GM23338 (cell line): ENCODE measurements at regions not wholly inside any gene's neighbourhood (a gene's known extent, or its start where the extent isn't known, plus 50 kb on each side); places are given as distances from the start of the nearest gene placed in this dataset.
A peak's percentile ranks its signal among the peaks of the same experiment; 100 is the strongest.
"Not testable (repeated sequence)": the region's sequence is repeated elsewhere in the genome, so short reads cannot be mapped to it uniquely, and the experiment has no call there.

Source experiments
- ATAC-seq: fragments of 200-7000 bp; cut with Tn5 transposase; 3 replicates; pipeline ENCODE4 v1.9.1; 2020
- DNase-seq: peaks from one replicate; pipeline ENCODE4 v3.0.0-alpha.2; 2015; ENCODE audit warnings: low spot score
- H2AFZ ChIP-seq: fragments of 200-600 bp; sonication (generic); 2 replicates; pipeline ENCODE4 v1.8.0; 2016; ENCODE audit warnings: antibody characterized with exemption, mild to moderate bottlenecking, moderate library complexity
- H3F3A ChIP-seq: fragments of 200-600 bp; sonication (generic); replicated peaks from 2 replicates; pipeline ENCODE4 v1.8.0; 2017; ENCODE audit warnings: antibody characterized with exemption, mixed run types, low read depth
- H3K27ac ChIP-seq: fragments of 200-600 bp; sonication (generic); 2 replicates; pipeline ENCODE4 v1.6.1; 2016; ENCODE audit warnings: low read depth
- H3K27me3 ChIP-seq: fragments of 200-600 bp; sonication (generic); 2 replicates; pipeline ENCODE4 v1.8.0; 2016; ENCODE audit warnings: mild to moderate bottlenecking, mixed run types, moderate library complexity; ENCODE audit not compliant: insufficient read depth
- H3K36me3 ChIP-seq: fragments of 200-600 bp; sonication (generic); 2 replicates; pipeline ENCODE4 v1.8.0; 2016; ENCODE audit warnings: mild to moderate bottlenecking; ENCODE audit not compliant: insufficient read depth
- H3K4me1 ChIP-seq: fragments of 200-600 bp; sonication (generic); 2 replicates; pipeline ENCODE4 v1.8.0; 2016; ENCODE audit warnings: mild to moderate bottlenecking, moderate library complexity; ENCODE audit not compliant: insufficient read depth
- H3K4me2 ChIP-seq: fragments of 200-600 bp; sonication (generic); 2 replicates; pipeline ENCODE4 v1.7.1; 2017; ENCODE audit warnings: mixed run types
- H3K4me3 ChIP-seq: fragments of 200-600 bp; sonication (generic); 2 replicates; pipeline ENCODE4 v1.6.1; 2016; ENCODE audit warnings: mixed run types
- H3K79me2 ChIP-seq: fragments of 200-600 bp; sonication (generic); replicated peaks from 2 replicates; pipeline ENCODE4 v1.8.0; 2017; ENCODE audit warnings: mild to moderate bottlenecking; ENCODE audit not compliant: insufficient read depth
- H3K9me2 ChIP-seq: fragments of 200-600 bp; sonication (generic); 2 replicates; pipeline ENCODE4 v1.8.0; 2017; ENCODE audit not compliant: insufficient read depth
- H4K20me1 ChIP-seq: fragments of 200-600 bp; sonication (generic); replicated peaks from 2 replicates; pipeline ENCODE4 v1.8.0; 2017; ENCODE audit warnings: mild to moderate bottlenecking; ENCODE audit not compliant: insufficient read depth
- H3K27ac Mint-ChIP-seq: 2 replicates; pipeline ENCODE4 v1.8.0; 2020; ENCODE audit warnings: inconsistent platforms, mild to moderate bottlenecking, moderate library complexity, mixed read lengths
- H3K27me3 Mint-ChIP-seq: 3 replicates; pipeline ENCODE4 v1.8.0; 2022; ENCODE audit warnings: low read depth, mild to moderate bottlenecking, moderate library complexity, mixed read lengths, inconsistent platforms; ENCODE audit not compliant: insufficient read depth, poor library complexity
- H3K36me3 Mint-ChIP-seq: 3 replicates; pipeline ENCODE4 v1.8.0; 2021; ENCODE audit warnings: low read depth, mild to moderate bottlenecking, inconsistent platforms, moderate library complexity, mixed read lengths
- H3K4me1 Mint-ChIP-seq: 3 replicates; pipeline ENCODE4 v1.8.0; 2020; ENCODE audit warnings: mild to moderate bottlenecking, inconsistent platforms, mixed read lengths
- H3K4me3 Mint-ChIP-seq: 3 replicates; pipeline ENCODE4 v1.8.0; 2021; ENCODE audit warnings: moderate library complexity, mild to moderate bottlenecking, inconsistent platforms, mixed read lengths
- H3K9me3 Mint-ChIP-seq: 3 replicates; pipeline ENCODE4 v1.8.0; 2020; ENCODE audit warnings: moderate library complexity, mild to moderate bottlenecking, inconsistent platforms, mixed read lengths
- CTCF ChIP-seq, 2 experiments: fragments of 200-600 bp in 1 of 2; sonication (generic) in 1 of 2; conservative IDR thresholded peaks; 2 replicates each; pipeline versions ENCODE4 v1.5.1 to v1.6.1; 2016 to 2017; ENCODE audit warnings: antibody characterized with exemption in 2 of 2, low read depth in 2 of 2, mild to moderate bottlenecking in 2 of 2, moderate library complexity in 1 of 2
- ETS1 ChIP-seq: IDR thresholded peaks from 2 replicates; pipeline ENCODE4 v1.6.1; 2016; ENCODE audit warnings: antibody characterized with exemption
- EZH2 ChIP-seq: fragments of 200-600 bp; sonication (generic); IDR thresholded peaks from one replicate; pipeline ENCODE4 v1.8.0; 2017; ENCODE audit warnings: antibody characterized with exemption, mild to moderate bottlenecking, low read depth; ENCODE audit not compliant: unreplicated experiment
- EZH2phosphoT487 ChIP-seq: fragments of 200-600 bp; sonication (generic); IDR thresholded peaks from one replicate; pipeline ENCODE4 v1.8.1; 2018; ENCODE audit warnings: antibody characterized with exemption; ENCODE audit not compliant: unreplicated experiment
- NANOG ChIP-seq: IDR thresholded peaks from 2 replicates; pipeline ENCODE4 v1.6.1; 2016; ENCODE audit warnings: antibody characterized with exemption, borderline replicate concordance
- POLR2AphosphoS5 ChIP-seq: IDR thresholded peaks from 2 replicates; pipeline ENCODE4 v1.6.1; 2016; ENCODE audit warnings: antibody characterized with exemption, low read depth
- REST ChIP-seq: IDR thresholded peaks from one replicate; pipeline ENCODE4 v1.6.1; 2018; ENCODE audit warnings: antibody characterized with exemption; ENCODE audit not compliant: unreplicated experiment
- ZNF114 ChIP-seq: fragments of 250-450 bp; sonication (Bioruptor Pico); IDR thresholded peaks from 2 replicates; pipeline ENCODE4 v1.5.0; 2020; ENCODE audit warnings: mild to moderate bottlenecking, moderate library complexity
- ZNF331 ChIP-seq: fragments of 250-450 bp; sonication (Bioruptor Pico); IDR thresholded peaks from 2 replicates; pipeline ENCODE4 v1.5.0; 2020; ENCODE audit warnings: low read depth, mild to moderate bottlenecking, moderate library complexity

GRCh38 chr9:22976454-22976853 is 529.8 kb downstream of the DMRTA1 start (continued):
- TF ChIP-seq EZH2phosphoT487, result no peak
- no peak for TF ChIP-seq NANOG
- no peak for TF ChIP-seq ZNF114 (CRISPR knock-in tag)
- no peak for TF ChIP-seq REST
- no peak for TF ChIP-seq POLR2AphosphoS5
- TF ChIP-seq ETS1, result no peak
- TF ChIP-seq EZH2, result no peak

GRCh38 chr9:22980429-22980828 is 533.8 kb downstream of the DMRTA1 start:
- not testable (repeated sequence) for H3K9me3 Mint-ChIP-seq, H4K20me1 ChIP-seq, H2AFZ ChIP-seq, H3K27me3 ChIP-seq, H3F3A ChIP-seq, H3K79me2 ChIP-seq, H3K4me3 ChIP-seq, H3K9me2 ChIP-seq, H3K36me3 Mint-ChIP-seq, H3K4me3 Mint-ChIP-seq, H3K36me3 ChIP-seq, H3K27ac ChIP-seq, H3K4me2 ChIP-seq, H3K27ac Mint-ChIP-seq, H3K27me3 Mint-ChIP-seq, H3K4me1 Mint-ChIP-seq, ATAC-seq, H3K4me1 ChIP-seq, DNase-seq

GRCh38 chr9:22986556-22986955 is 539.9 kb downstream of the DMRTA1 start:
- peak; percentile 33; the same call in 2 of the 3 replicates for ATAC-seq
- H3K36me3 Mint-ChIP-seq, result no peaks in the 10 kb centered on the region

More at GRCh38 chr9:22986556-22986955, 539.9 kb downstream of the DMRTA1 start:
- no peaks in the 10 kb centered on the region for H3K4me1 Mint-ChIP-seq
- H4K20me1 ChIP-seq, result no peaks in the 10 kb centered on the region
- H3K36me3 ChIP-seq, result no peaks in the 10 kb centered on the region
- no peak overlapping the region for H3K4me2 ChIP-seq
- DNase-seq, result peak; percentile 38
- no peaks in the 10 kb centered on the region for H3K4me1 ChIP-seq
- H3F3A ChIP-seq, result no peaks in the 10 kb centered on the region
- H3K79me2 ChIP-seq, result no peaks in the 10 kb centered on the region
- no peak overlapping the region for H3K27ac ChIP-seq
- no peaks in the 10 kb centered on the region for H3K9me3 Mint-ChIP-seq
- TF ChIP-seq CTCF (conservative IDR thresholded peaks at IDR 0.05; ENCODE audit: low read depth in 2 of 2), result peak; percentile 16 to 44; a peak in 3 of 4 replicates
- TF ChIP-seq EZH2, result no peak
- TF ChIP-seq ZNF331 (CRISPR knock-in tag), result no peak
- H3K4me3 Mint-ChIP-seq, result no peak overlapping the region
- no peaks in the 10 kb centered on the region for H3K27me3 Mint-ChIP-seq
- H3K27me3 ChIP-seq, result no peaks in the 10 kb centered on the region
- no peak overlapping the region for H3K4me3 ChIP-seq
- no peak overlapping the region for H2AFZ ChIP-seq
- H3K9me2 ChIP-seq, result 0 out of 2 replicates have a peak, but pooled peaks cover under 1% of the 10 kb centered on the region
- H3K27ac Mint-ChIP-seq, result no peak overlapping the region
